OCI-LY1 (cell line): ENCODE measurements at regions not wholly inside any gene's neighbourhood (a gene's known extent, or its start where the extent isn't known, plus 50 kb on each side); places are given as distances from the start of the nearest gene placed in this dataset.

ENCODE experiments used
- H2AFZ ChIP-seq: fragments of 200-600 bp; sonication (generic), shearing (Covaris generic); 2 replicates; pipeline ENCODE4 v1.6.0; 2014; ENCODE audit warnings: antibody characterized with exemption, mild to moderate bottlenecking, low read length
- H3F3A ChIP-seq: fragments of 200-600 bp; sonication (generic), shearing (Covaris generic); 2 replicates; pipeline ENCODE4 v1.6.0; 2014; ENCODE audit warnings: mild to moderate bottlenecking, antibody characterized with exemption, low read length, moderate library complexity; ENCODE audit not compliant: insufficient read depth
- H3K27ac ChIP-seq: fragments of 200-600 bp; sonication (generic); 2 replicates; pipeline ENCODE4 v1.5.1; 2014; ENCODE audit warnings: low read length, mixed run types, mild to moderate bottlenecking, low read depth; ENCODE audit not compliant: poor library complexity, severe bottlenecking
- H3K27me3 ChIP-seq: fragments of 200-600 bp; sonication (generic); 2 replicates; pipeline ENCODE4 v1.6.0; 2014; ENCODE audit warnings: antibody characterized with exemption, mild to moderate bottlenecking, low read length, moderate library complexity; ENCODE audit not compliant: insufficient read depth
- H3K36me3 ChIP-seq: fragments of 200-600 bp; sonication (generic); 2 replicates; pipeline ENCODE4 v1.6.1; 2014; ENCODE audit warnings: mild to moderate bottlenecking, antibody characterized with exemption, low read length, moderate library complexity, mixed read lengths; ENCODE audit not compliant: insufficient read depth
- H3K4me1 ChIP-seq: fragments of 200-600 bp; sonication (generic); 2 replicates; pipeline ENCODE4 v1.5.1; 2014; ENCODE audit warnings: mild to moderate bottlenecking, low read length, moderate library complexity; ENCODE audit not compliant: insufficient read depth, severe bottlenecking
- H3K4me2 ChIP-seq: fragments of 200-600 bp; sonication (generic), shearing (Covaris generic); 2 replicates; pipeline ENCODE4 v1.6.1; 2014; ENCODE audit warnings: low read length
- H3K4me3 ChIP-seq: fragments of 200-600 bp; sonication (generic); 2 replicates; pipeline ENCODE4 v1.5.1; 2014; ENCODE audit warnings: low read length, low read depth, mild to moderate bottlenecking, mixed read lengths; ENCODE audit not compliant: poor library complexity, severe bottlenecking
- H3K79me2 ChIP-seq: fragments of 200-600 bp; shearing (Covaris generic); 2 replicates; pipeline ENCODE4 v1.6.1; 2016; ENCODE audit warnings: mixed run types, low read length, mixed read lengths; ENCODE audit not compliant: insufficient read depth
- H3K9ac ChIP-seq: fragments of 200-600 bp; sonication (generic), shearing (Covaris generic); 2 replicates; pipeline ENCODE4 v1.6.1; 2014; ENCODE audit warnings: mild to moderate bottlenecking, low read length, mixed read lengths
- H3K9me2 ChIP-seq: fragments of 200-600 bp; sonication (generic), shearing (Covaris generic); 2 replicates; pipeline ENCODE4 v1.6.1; 2014; ENCODE audit warnings: low read depth, mild to moderate bottlenecking, low read length, mixed read lengths
- H3K9me3 ChIP-seq: fragments of 200-600 bp; shearing (Covaris generic); 2 replicates; pipeline ENCODE4 v1.6.1; 2014; ENCODE audit warnings: low read length, mixed read lengths
- H4K20me1 ChIP-seq: fragments of 200-600 bp; sonication (generic), shearing (Covaris generic); 2 replicates; pipeline ENCODE4 v1.6.0; 2016; ENCODE audit warnings: mild to moderate bottlenecking, low read length; ENCODE audit not compliant: insufficient read depth
- CTCF ChIP-seq: fragments of 200-600 bp; sonication (generic), shearing (Covaris generic); IDR thresholded peaks from 2 replicates; pipeline ENCODE4 v1.5.1; 2017; ENCODE audit warnings: mild to moderate bottlenecking, antibody characterized with exemption, low read length, moderate library complexity, mixed read lengths
- EZH2 ChIP-seq: fragments of 200-600 bp; sonication (generic), shearing (Covaris generic); IDR thresholded peaks from 2 replicates; pipeline ENCODE4 v1.8.0; 2017; ENCODE audit warnings: borderline replicate concordance, mixed run types, mild to moderate bottlenecking, antibody characterized with exemption, low read length, moderate library complexity, mixed read lengths

GRCh38 chr4:187480146-187481145, 515.1 kb upstream of the ZFP42 start:
- Histone ChIP-seq H3K4me3 (no peak overlapping the region), H3K27me3 (no peaks in the 10 kb centered on the region), H3K4me1 (peaks cover 33% of the 10 kb centered on the region), H3K4me2 (no peak overlapping the region), H3K27ac (no peak overlapping the region), H3K79me2 (no peaks in the 10 kb centered on the region), H3K36me3 (no peaks in the 10 kb centered on the region), H4K20me1 (no peaks in the 10 kb centered on the region), H3K9ac (no peak overlapping the region), H3K9me3 (no peaks in the 10 kb centered on the region), H3K9me2 (no peaks in the 10 kb centered on the region), H3F3A (no peaks in the 10 kb centered on the region), H2AFZ (no peak overlapping the region)
- no peak for TF ChIP-seq CTCF
- TF ChIP-seq EZH2, result no peak

DNA sequence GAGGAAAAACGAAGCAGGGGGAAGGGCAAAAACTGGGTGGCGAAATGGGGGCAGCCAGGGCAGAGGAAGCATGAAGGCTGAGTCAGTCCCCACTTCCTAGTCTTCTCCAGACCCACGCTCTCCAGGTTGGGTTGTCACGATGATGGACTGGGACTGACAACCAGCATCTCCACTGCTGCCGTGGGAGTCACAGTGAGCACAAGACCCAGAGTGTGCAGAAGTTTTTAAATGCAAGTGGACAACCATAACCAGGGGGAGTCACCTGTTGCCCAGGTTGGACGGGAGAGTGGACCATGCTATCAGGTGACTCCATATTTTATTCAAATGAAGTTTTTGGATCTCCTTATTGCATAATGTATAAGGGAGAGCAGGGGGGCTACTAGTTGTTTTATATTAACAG, 511.4 kb upstream of the ZFP42 start:
- H2AFZ ChIP-seq, result no peak overlapping the region
- no peaks in the 10 kb centered on the region for H3K9me3 ChIP-seq
- no peaks in the 10 kb centered on the region for H3F3A ChIP-seq
- no peaks in the 10 kb centered on the region for H3K36me3 ChIP-seq
- no peaks in the 10 kb centered on the region for H4K20me1 ChIP-seq
- H3K27ac ChIP-seq, result no peak overlapping the region
- no peak overlapping the region for H3K9ac ChIP-seq
- no peak overlapping the region for H3K4me3 ChIP-seq
- H3K9me2 ChIP-seq, result no peaks in the 10 kb centered on the region
- H3K27me3 ChIP-seq, result no peaks in the 10 kb centered on the region
- H3K4me2 ChIP-seq, result no peak overlapping the region
- H3K79me2 ChIP-seq, result no peaks in the 10 kb centered on the region
- TF ChIP-seq CTCF (no peak), EZH2 (no peak)
- peaks cover 13% of the 10 kb centered on the region for H3K4me1 ChIP-seq

DNA sequence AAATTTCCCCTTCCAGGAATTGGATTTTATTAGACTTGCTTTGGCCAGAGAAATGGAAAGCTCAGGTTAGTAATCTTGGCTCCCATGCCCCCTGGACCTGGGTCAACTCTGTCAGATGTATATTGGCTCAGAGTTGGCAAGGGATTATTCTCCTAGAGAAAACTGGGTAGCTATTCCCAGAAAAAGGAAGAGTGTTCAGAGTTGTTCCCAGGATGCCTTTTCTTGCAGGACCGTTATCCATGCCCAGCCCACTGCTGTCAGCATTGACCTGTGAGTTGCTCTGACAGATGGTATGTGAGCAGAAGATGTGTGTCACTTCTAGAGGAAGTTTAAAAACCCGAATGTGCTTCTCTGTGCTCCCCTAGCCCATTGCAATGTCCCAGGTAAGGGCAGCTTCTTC, 509.9 kb upstream of the ZFP42 start:
- H3K9me3 ChIP-seq, result no peaks in the 10 kb centered on the region
- no peaks in the 10 kb centered on the region for H3K27me3 ChIP-seq
- no peaks in the 10 kb centered on the region for H3K79me2 ChIP-seq
- no peak overlapping the region for H3K9ac ChIP-seq
- peaks cover 7% of the 10 kb centered on the region for H3K4me1 ChIP-seq
- H3F3A ChIP-seq, result no peaks in the 10 kb centered on the region
- H3K27ac ChIP-seq, result no peak overlapping the region
- TF ChIP-seq CTCF (no peak), EZH2 (no peak)
- no peaks in the 10 kb centered on the region for H4K20me1 ChIP-seq
- H3K4me2 ChIP-seq, result no peak overlapping the region
- no peaks in the 10 kb centered on the region for H3K36me3 ChIP-seq
- no peak overlapping the region for H2AFZ ChIP-seq
- no peak overlapping the region for H3K4me3 ChIP-seq
- no peaks in the 10 kb centered on the region for H3K9me2 ChIP-seq
